ENCODE measurements at regions not wholly inside any gene's neighbourhood (a gene's known extent, or its start where the extent isn't known, plus 50 kb on each side); places are given as distances from the start of the nearest gene placed in this dataset.
"Not testable (repeated sequence)": the region's sequence is repeated elsewhere in the genome, so short reads cannot be mapped to it uniquely, and the experiment has no call there.

DNA sequence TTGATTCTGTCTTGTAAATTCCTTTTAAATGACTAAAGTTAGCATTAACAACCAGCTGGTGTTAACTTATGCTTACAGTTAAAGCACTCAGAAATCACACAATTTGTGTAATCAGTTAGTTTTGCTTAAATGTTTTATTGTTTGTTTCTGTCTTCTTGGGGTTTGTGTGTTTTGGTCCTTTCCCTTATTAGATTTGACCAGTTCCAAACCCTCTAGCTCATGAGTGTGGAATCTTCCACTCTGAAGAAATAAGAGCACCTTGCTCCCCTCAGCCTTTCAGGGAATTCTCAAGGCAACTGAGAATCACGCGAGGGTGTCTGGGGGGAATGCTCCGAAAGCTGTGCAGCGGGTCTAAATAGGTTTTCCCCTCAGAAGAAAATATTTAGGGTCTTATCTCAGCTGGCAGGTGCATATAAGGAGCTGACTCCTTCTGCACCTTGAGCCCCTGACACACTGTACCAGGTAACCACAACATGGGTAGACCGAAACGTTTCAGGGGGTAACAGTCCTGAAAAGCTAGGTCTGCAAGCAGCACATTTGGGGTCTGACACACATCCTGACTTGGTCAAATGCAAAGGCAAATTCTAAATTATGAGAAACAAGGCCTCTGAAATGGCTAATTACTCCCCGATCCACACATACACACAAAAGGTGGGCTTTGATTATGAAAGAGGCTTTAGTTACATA, 188.1 kb upstream of the ETV3 start:
- no peak for DNase-seq (ENCODE audit: low spot score)

DNA sequence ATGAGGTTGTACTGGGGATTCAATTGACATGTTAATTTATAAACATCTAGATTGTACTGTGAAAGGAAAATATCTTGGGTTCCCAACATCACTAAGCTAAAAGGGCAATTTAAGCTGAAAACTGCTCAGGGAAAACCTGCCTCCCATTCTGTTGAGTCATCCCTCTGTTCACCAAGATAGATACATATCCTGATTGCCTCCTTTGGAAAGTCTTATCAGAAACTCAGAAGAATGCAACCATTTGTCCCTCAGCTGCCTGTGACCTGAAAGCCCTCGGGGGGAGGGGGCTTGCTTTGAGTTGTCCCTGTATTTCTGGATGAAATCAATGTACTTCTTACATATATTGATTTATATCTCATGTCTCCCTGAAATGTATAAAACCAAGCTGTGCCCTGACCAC, 187.0 kb upstream of the ETV3 start:
- no peak for DNase-seq (ENCODE audit: low spot score)

DNA sequence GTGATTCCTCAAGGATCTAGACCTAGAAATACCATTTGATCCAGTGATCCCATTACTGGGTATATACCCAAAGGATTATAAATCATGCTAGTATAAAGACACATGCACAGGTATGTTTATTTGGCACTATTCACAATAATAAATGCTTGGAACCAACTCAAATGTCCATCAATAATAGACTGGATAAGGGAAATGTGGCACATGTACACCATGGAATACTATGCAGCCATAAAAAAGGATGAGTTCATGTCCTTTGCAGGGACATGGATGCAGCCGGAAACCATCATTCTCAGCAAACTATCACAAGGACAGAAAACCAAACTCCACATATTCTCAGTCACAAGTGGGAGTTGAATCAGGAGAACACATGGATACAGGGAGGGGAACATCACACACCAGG, 183.8 kb upstream of the ETV3 start:
- not testable (repeated sequence) for DNase-seq (ENCODE audit: low spot score)

DNA sequence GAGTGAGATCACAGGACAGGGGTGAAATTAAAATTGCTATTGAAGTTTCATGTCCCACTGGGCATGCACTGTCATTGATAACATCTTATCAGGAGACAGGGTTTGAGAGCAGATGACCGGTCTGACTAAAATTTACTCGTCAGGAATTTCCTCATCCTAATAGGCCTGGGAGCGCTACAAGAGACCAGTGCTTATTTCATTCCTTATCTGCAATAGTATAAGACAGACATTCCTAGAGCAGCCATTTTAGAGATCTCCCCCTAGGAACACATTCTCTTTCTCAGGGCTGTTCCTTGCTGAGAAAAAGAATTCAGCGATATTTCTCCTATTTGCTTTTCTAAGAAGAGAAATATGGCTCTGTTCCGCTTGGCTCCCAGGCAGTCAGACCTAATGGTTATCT, 181.4 kb upstream of the ETV3 start:
- no peak for DNase-seq (ENCODE audit: low spot score)

DNA sequence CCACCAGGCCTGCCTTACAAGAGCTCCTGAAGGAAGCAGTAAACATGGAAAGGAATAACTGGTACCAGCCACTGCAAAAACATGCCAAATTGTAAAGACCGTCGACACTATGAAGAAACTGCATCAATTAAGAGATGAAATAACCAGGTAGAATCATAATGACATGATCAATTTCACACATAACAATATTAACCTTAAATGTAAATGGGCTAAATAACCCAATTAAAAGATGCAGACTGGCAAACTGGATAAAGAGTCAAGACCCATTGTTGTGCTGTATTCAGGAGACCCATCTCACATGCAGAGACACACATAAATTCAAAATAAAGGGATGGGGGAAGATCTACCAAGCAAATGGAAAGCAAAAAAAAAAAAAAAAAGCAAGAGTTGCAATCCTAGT, 179.0 kb upstream of the ETV3 start:
- not testable (repeated sequence) for DNase-seq (ENCODE audit: low spot score)

DNA sequence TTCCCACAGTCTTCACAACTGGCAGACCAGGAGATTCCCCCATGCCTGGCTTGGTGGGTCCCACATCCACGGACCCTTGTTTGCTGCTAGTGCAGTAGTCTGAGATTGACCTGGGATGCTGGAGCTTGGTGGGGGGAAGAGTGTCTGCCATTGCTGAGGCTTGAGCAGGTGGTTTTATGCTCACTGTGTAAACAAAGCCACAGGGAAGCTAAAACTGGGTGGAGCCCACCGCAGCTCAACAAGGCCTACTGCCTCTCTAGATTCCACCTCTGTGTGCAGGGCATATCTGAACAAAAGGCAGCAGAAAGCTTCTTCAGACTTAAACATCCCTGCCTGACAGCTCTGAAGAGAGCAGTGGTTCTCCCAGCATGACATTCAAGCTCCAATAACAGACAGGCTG, 177.3 kb upstream of the ETV3 start:
- no peak for DNase-seq (ENCODE audit: low spot score)

DNA sequence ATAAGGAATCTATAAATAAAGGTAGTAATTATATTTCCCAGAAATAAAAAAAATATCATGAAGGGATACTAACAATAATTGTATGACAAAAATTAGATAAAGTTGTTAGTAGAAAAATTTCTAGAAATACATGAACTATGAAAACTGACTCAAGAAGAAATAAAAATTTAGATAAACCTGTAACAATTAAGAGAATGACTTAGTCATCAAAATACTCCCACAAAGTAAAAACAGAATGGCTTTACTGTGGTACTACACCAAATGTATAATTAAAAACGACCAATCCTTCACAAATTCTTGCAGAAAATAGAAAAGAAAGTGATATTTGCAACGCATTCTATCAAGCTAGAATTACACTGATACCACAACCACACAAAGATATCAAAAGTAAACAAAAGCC, 176.2 kb upstream of the ETV3 start:
- no peak for DNase-seq (ENCODE audit: low spot score)

DNA sequence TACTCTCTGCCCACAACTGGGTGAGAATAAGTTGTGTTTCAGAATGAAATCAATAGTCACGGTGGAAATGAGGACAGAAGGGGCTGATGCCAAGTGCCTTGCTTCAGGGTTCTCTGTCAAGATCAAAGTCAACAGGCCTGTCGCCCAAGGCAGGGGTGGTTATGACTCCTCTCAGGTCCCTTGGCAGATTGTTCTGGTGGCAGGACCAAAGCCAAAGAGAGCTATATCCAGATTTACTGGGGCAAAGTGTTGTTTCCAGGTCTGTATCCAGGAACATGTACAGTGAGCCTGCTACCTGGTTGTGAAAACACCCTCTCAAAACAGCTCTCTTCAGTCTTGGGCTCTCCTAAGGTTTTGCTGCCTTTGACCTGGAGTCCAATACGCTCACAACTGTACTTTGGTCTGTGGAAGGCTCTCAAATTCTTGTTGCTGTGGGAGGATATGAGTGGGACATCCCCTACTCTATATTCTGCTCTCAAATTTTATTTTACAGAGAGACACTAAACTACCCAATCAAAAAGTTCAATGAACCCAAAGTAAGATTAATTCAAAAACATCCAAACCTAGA, 175.1 kb upstream of the ETV3 start:
- no peak for DNase-seq (ENCODE audit: low spot score)

DNA sequence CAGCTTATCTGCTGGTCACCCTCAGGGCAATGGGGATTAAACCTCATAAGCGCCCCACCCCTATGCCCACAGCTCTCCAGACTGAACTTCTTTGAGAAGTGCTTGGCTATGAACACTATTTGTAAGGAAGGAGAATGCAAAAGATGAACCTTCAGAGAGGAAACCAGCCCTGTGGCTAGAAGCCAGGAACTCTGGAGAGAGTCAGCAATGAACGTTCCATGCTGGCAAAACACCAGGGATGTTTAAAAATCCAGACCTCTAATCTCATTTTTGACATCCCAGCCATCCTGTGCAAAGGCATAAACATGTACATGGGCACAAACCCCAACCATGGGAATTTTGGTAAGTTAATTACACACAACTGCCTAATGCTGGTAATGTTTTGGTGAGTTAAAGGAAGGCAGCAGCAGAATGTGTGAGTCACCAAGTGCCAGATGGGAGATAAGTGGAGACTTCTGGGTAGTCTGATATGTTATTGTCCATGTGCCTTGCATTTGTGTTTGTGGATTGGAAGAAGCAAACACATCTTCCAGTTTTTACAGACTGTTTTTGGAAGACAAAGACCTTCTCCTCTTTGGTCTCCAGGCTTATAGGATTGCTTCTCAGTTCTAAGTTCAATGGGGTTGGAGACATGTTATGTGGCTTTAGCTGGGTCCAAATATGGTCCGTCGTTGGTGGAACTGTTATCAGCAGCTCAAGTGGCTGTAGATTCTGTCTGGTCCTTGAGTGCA, 174.1 kb upstream of the ETV3 start:
- DNase-seq (ENCODE audit: low spot score) = no peak

DNA sequence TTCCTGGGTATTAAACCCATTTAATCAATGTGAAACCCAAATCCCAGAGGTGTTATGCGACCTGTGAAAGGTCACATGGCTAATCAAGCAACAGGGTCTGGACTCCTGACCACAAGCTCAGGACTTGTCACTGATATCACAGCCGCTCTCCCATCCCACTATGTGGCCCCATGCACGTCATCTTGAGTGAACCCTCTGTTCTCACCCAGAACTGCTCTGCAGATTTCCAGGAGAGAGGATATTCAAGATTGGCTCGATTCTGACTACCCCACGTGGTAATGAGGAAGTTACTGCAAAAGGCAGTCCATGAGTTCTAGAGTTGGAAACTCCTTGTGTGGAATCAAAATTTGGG, 173.5 kb upstream of the ETV3 start:
- no peak for DNase-seq (ENCODE audit: low spot score)

DNA sequence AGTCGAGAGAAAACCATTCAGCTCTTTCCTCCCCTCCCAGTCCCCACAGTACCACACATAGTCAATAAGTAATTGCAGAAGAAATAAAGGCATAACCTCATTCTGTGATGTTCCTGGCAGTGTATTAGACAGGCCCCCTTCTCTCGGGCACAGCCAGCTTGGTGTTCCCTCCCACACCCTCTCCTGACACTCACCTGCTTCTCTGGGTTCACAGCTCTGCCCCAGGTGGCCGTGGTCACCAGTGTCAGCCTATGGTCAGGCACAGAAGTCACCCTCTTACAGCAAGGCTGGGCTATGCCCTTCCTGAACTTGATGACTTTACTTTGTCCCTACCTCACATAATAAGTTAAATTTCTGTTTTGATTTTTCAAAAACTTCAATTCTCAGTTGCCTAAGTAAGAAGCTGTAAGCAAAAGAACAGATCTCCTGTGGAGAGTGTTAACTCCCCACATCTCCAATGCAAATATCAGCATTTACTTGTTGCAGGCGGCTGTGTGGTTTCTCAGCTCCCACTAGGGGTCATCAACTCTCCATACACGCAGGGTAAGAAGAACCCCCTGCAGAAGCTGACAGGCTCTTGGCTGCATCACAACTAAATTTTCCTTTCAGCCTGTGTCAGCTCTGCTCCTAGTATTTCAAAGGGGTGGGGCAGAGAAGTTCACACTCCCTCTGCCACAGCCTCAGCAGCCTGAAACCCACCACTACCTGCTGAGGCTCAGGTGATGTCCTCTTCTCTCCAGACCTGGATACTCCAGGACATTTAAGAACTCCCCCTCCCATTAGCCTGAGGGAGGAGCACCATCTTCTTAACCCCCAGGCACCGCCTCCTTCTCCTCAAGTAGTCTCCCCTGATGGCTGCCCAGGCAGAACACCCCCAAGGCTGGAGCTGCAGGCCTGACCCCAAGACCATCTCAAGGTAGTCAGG, 172.9 kb upstream of the ETV3 start:
- DNase-seq (ENCODE audit: low spot score) = not testable (repeated sequence)

DNA sequence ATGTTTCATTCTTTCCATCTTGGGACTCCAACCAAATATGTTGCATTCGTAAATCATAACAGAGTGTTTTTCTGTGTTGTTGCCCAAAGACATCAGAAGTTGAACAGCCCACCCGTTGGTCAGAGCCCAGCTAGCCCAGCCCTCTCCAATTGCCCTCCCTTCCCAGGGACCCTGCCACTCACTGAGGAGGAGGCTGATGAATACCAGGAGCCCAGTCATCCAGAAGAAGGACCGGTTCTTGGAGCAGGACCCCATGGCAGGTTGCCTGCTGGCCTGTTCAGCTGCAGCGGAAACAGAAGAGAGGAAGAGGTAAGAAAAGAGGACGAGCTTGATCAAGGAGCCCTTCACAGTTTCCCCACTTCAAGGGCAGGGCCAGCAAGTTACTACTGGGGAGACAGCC, 172.2 kb upstream of the ETV3 start:
- DNase-seq (ENCODE audit: low spot score) = no peak

DNA sequence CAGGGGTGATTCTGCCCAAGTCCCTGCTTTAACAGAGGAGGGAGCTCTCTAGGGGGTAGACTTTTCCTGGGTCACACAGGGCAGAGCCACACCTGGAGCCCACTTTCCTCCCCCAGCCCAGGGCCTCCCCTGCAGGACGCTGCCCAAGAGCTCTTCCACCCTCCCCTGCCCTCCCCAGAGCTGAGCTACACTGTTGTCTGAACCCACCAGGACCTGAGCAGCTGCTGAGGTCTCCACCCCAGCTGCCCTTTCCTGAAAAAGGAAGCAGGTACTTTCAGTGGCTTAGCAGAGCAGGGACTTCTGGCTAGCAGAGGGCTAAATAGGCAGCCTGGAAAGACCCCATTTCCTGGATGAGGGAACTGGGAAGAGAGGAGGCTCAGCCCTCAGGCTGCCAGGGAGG, 169.3 kb upstream of the ETV3 start:
- DNase-seq (ENCODE audit: low spot score) = no peak

DNA sequence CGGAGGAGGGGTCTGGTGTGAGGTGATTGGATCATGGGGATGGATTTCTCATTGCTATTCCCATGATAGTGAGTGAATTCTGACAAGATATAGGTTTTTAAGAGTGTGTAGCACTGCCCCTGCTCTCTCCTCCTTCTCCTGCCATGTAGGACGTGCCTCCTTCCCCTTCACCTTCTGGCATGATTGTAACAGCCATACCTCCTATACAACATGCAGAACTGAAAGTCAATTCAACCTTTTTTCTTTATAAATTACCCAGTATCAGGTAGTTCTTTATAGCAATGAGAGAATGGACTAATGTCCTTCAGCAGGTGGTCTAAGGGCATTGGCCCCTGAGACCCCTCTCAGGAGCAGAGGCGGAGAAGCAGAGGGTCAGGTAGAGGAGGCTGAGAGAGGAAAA, 168.7 kb upstream of the ETV3 start:
- DNase-seq (ENCODE audit: low spot score) = no peak

DNA sequence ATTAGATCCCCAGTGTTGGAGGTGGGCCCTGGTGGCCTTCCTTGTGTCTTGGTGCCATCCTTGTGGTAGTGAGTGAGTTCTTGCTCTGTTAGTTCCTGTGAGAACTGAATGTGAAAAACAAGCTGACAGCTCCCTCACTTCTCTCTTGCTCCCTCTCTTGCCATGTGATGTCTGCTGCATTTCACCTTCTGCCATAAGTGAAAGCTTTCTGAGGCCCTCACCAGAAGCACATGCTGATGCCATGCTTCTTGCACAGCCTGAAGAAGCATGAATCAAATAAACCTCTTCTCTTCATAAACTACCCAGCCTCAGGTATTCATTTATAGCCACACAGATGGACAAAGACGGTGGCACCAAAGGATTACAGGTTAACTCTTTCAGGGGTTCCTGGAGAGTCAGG, 166.1 kb upstream of the ETV3 start:
- DNase-seq (ENCODE audit: low spot score) = no peak

DNA sequence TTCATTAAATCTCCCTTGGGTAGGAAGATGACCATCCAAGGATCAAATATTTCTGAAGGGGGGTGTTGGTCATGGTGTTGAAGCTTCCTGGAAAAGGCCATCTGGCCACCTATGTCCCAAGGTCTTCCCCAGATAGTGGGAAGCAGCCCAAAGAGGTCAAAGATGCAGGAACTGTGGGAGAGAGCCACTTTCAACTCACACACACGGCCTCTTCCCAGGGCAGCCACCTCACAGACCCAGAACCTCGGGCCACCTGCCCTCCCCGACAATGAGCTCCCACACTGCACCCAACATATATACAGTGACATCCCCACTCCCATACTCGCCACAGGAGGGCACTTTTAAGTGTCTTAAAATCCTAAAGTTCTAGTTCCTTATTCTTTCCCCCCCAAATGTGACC, 164.5 kb upstream of the ETV3 start:
- DNase-seq (ENCODE audit: low spot score) = no peak

DNA sequence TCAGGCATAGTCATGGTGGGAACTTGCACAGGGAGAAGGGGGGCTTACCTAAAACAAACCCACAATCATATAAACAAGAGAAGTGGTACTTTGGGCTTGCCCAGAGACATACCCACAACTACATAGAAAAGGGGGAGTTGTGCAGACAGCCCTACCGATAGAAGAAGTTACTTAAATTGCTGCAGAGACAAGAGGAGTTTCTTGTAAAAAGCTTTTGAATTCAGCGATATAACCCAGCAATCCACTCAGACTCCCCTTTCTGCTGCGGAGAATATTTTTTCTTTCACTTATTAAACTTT, 164.0 kb upstream of the ETV3 start:
- DNase-seq (ENCODE audit: low spot score) = no peak

DNA sequence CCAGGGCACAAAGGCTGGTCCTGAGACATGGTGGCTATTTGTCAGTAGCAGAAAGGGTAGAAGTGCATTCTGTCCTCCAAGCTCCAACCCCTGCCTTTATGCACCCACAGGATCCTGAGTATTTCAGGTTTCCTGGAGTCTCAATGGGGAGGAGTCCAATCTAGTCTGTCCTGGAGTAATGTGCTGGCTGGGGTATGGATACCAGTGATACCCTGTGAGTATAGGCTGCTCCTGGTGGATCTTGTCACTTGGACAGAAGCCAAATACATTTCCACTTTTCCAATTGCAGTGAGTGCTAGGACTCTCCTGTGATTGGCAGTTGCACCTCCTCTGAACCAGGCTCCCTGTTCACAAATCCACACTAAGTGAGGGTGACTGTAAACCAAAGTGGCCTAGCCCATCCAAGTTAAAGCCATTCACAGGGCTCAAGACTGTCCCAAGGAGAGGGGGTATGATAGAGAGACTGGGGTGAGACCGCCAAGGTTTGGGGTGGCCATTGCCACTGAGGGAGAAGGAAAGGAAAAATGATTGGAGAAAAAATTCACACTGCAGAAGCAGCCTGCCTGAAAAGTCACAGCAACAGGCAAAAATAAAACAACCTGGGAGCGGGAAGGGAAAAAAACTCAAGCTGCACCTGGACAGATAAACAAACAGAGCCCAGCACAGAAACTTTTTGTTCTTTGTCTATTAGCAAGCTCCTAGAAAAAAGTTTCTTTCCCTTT, 163.4 kb upstream of the ETV3 start:
- no peak for DNase-seq (ENCODE audit: low spot score)

DNA sequence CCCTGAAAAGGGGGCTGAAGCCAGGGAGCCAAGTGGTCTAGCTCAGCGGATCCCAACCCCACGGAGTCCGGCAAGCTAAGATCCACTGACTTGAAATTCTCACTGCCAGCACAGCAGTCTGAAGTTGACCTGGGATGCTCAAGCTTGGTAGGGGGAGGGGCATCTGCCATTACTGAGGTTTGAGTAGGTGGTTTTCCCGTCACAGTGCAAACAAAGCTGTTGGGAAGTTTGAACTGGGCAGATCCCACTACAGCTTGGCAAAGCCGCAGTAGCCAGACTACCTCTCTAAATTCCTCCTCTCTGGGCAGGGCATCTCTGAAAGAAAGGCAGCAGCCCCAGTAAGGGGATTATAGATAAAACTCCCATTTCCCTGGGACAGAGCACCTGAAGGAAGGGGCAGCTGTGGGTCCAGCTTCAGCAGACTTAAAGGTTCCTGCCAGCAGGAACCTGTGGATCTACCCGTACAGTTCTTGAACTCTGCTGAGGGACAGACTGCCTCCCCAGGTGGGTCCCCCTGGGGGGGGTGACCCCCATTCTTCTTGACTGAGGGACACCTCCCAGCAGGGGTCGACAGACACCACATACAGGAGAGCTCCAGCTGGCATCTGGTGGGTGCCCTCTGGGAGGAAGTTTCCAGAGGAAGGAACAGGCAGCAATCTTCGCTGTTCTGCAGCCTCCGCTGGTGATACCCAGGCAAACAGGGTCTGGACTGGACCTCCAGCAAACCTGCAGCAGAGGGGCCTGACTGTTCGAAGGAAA, 156.4 kb upstream of the ETV3 start:
- DNase-seq (ENCODE audit: low spot score) = not testable (repeated sequence)

DNA sequence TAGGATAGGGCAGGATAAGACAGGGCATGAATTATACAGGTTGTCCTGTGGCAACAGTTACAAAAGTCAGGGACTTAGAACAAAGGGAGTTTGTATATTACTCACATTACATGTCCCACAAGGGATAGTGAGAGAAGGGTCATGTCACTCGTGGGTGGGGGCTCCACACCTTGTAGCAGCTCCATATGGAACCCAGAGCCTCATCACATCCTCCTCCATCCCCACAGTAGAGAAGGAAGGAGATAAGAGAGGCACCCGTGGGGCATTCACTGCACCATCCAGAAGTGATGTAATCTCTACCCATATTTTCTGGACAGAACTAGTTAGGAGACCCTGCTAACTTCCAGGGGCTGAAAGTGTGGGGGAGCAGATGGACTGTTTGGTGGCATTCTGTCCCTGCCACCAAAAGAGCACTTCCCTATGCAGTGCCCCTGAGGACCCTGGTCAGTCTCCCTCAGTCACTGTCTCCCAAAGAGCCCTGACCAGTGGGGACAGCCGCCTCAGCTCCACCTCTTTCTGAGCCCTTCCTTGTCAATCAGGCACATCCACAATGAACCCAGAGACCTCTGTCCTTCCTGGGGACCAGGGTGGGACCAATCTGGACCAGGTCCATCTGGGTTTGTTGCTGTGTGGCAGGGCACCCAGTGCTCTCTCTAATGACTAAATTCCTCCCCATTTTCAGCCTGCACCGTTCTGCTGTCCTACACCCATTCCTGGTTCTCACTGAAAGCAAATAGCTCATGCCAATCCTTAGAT, 154.8 kb upstream of the ETV3 start:
- no peak for DNase-seq (ENCODE audit: low spot score)

DNA sequence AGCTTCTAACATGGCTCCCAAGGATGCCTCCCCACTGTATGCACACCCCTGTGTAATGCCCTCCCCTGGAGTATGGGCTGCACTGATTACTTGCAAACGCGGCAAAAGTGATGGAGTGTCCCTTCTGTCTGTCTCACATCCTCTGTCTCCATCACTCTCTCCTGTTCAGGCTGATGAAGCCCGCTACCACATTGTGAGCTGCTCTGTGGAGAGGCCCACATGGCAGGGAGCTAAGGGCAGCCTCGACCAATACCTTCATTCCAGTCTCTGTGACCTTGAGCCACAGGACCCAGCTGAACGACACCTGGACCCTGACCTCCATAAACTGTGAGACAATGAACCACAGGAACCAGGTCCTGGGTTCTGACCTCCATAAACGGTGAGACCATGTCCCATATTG, 154.1 kb upstream of the ETV3 start:
- DNase-seq (ENCODE audit: low spot score) = no peak

Data from H4 (cell line).